ENCODE measurements at regions not wholly inside any gene's neighbourhood (a gene's known extent, or its start where the extent isn't known, plus 50 kb on each side); places are given as distances from the start of the nearest gene placed in this dataset.

- TF ChIP-seq CTCF (IDR thresholded peaks at IDR 0.05 in 2 of 3, conservative IDR thresholded peaks at IDR 0.05 in 1 of 3; ENCODE audit: borderline replicate concordance in 1 of 3, insufficient read depth in 1 of 3, low read depth in 2 of 3, low read length in 2 of 3): no peak
- TF ChIP-seq ZFX (IDR thresholded peaks at IDR 0.05): no peak
- no peak for TF ChIP-seq RAD21 (IDR thresholded peaks at IDR 0.05; ENCODE audit: low read depth)
- TF ChIP-seq JUND (IDR thresholded peaks at IDR 0.05): no peak
- TF ChIP-seq FOSL1 (IDR thresholded peaks at IDR 0.05; ENCODE audit: low read depth): no peak
- TF ChIP-seq ZNF274 (IDR thresholded peaks at IDR 0.05; ENCODE audit: low read depth, low read length): no peak
- TF ChIP-seq ZBTB33 (IDR thresholded peaks at IDR 0.05; ENCODE audit: extremely low read depth, insufficient replicate concordance, low read length): no peak
- no peak for TF ChIP-seq POLR2AphosphoS5 (IDR thresholded peaks at IDR 0.05; ENCODE audit: low read depth, low read length)
These were observed 502.3 kb upstream of the UBE2E2 start (continued) for GRCh38 chr3:22700876-22701275.

GRCh38 chr3:22704166-22704565 is 499.0 kb upstream of the UBE2E2 start:
- Histone ChIP-seq H3K27me3 (ENCODE audit: insufficient read depth, low read length) (no peaks in the 10 kb centered on the region), H4K20me1 (ENCODE audit: insufficient read depth) (no peaks in the 10 kb centered on the region), H3K36me3 (ENCODE audit: control insufficient read depth in 1 of 2, insufficient read depth in 2 of 2, low read length in 2 of 2) (no peaks in the 10 kb centered on the region), H3K79me2 (ENCODE audit: insufficient read depth, low read length) (no peaks in the 10 kb centered on the region), H3K9me3 (ENCODE audit: control insufficient read depth in 1 of 2, insufficient read depth in 1 of 2, low read depth in 1 of 2, low read length in 2 of 2) (peaks cover 0 to 5% of the 10 kb centered on the region in 2 experiments; a peak in 1 of 4 replicates), H3K9me2 (ENCODE audit: insufficient read depth) (no peaks in the 10 kb centered on the region), H3K9ac (ENCODE audit: low read length) (no peak overlapping the region), H3K4me2 (ENCODE audit: low read length) (no peak overlapping the region), H2AFZ (ENCODE audit: low read depth, low read length, poor library complexity, severe bottlenecking) (no peak overlapping the region), H3K4me1 (ENCODE audit: control insufficient read depth in 1 of 2, insufficient read depth in 2 of 2, low read length in 2 of 2) (no peaks in the 10 kb centered on the region), H3K4me3 (replicated peaks in 1 of 2; ENCODE audit: low read depth in 1 of 2, low read length in 2 of 2) (no peak overlapping the region), H3K27ac (ENCODE audit: low read depth, low read length) (no peak overlapping the region)
- ATAC-seq (no peak), DNase-seq (ENCODE audit: low read depth, low spot score) (no peak)
- CTCF ChIA-PET: no interaction called here
- RAD21 ChIA-PET (ENCODE audit: low non-redundant PET in 1 of 2, low total read pairs in 2 of 2, uncharacterized antibody in 2 of 2, unreplicated experiment in 2 of 2): no interaction called here
- intact Hi-C loops (cut with micrococcal nuclease): no loop called here
- POLR2A ChIA-PET: no interaction called here
- TF ChIP-seq REST (IDR thresholded peaks at IDR 0.05; ENCODE audit: low read depth) (no peak), ZFX (IDR thresholded peaks at IDR 0.05) (no peak), SRF (IDR thresholded peaks at IDR 0.05; ENCODE audit: low read depth) (no peak), MAX (IDR thresholded peaks at IDR 0.05) (no peak)
- no TSS peak for BruUV-seq (replicated peaks)
